ENCODE measurements at regions not wholly inside any gene's neighbourhood (a gene's known extent, or its start where the extent isn't known, plus 50 kb on each side); places are given as distances from the start of the nearest gene placed in this dataset.
"Not testable (repeated sequence)": the region's sequence is repeated elsewhere in the genome, so short reads cannot be mapped to it uniquely, and the experiment has no call there.

DNA sequence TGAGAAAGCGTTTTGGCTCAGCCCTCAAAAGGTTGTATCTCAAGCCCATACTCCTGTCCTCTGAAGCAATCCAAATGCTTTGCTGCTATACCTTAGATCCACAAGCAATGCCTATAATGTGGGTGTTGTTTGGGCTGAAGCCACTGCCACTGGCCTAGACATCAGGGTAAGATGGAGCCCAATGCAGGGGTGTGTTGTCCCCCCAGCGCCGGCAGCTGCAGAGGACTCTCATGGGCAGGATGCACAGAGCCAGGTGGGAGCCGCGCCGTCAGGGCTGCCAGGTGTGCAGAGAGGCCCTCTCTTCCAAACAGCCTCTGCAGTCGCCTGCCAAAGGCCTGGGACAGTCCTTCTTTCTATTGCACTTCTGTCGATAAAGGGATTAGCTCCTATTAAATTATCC lies 205.2 kb upstream of the SHH start:
- Histone ChIP-seq H3K4me1 (ENCODE audit: control insufficient read depth, insufficient read depth, low read length) (no peaks in the 10 kb centered on the region), H3K36me3 (ENCODE audit: control insufficient read depth, insufficient read depth, low read length) (no peaks in the 10 kb centered on the region), H3K9me3 (ENCODE audit: control insufficient read depth, insufficient read depth, low read length) (peaks cover 2% of the 10 kb centered on the region), H3K27ac (ENCODE audit: low read depth, low read length) (no peak overlapping the region), H3K27me3 (ENCODE audit: control insufficient read depth, insufficient read depth, low read length) (no peaks in the 10 kb centered on the region), H3K4me3 (ENCODE audit: low read depth, low read length) (no peak overlapping the region)
- WGBS (ENCODE audit: insufficient coverage) = 90% methylated on average over 5 of the region's 8 CpGs
- no peak for DNase-seq (ENCODE audit: low read depth in 4 of 6, low spot score in 6 of 6)

DNA sequence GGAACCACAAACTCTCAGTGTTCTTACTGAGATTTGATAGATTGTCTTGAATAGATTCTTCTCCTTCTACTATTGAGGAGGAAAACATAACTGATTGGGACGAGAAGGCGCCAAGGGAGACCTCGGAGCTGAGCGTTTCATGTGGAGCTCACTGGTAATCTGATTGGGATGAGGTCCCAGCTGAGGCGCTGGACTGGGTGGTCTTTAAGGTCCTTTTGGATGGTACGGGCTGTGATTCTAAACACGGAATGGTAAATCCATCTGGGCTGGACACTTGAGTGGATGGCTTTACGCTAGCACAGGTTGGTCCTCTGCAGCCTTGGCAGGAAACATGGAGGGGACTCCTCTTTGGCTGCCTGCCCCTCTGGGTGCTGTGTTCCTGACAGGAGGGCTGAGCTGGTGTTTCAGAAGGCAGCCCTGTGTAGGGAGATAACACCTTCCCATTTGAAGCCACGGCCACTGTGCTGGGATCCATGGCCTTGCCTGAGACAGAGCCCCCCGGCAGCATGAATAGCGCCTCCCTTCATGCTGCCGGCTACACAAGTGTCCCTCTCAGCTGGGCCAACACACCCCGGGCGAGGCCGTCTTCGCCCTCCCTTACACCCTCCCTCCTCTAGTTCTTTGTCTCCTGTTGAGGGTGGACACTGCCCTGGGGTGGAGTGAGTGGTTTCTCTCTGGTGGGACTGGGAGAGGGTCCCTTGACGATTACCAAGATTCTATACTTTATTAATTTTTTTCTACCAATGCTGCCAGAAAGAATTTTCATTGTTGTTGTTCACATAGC lies 203.2 kb upstream of the SHH start:
- DNase-seq (ENCODE audit: low read depth in 4 of 6, low spot score in 6 of 6) = no peak
- Histone ChIP-seq H3K27ac (ENCODE audit: low read depth, low read length) (no peak overlapping the region), H3K27me3 (ENCODE audit: control insufficient read depth, insufficient read depth, low read length) (no peaks in the 10 kb centered on the region), H3K9me3 (ENCODE audit: control insufficient read depth, insufficient read depth, low read length) (peaks cover 2% of the 10 kb centered on the region), H3K4me3 (ENCODE audit: low read depth, low read length) (no peak overlapping the region), H3K36me3 (ENCODE audit: control insufficient read depth, insufficient read depth, low read length) (no peaks in the 10 kb centered on the region), H3K4me1 (ENCODE audit: control insufficient read depth, insufficient read depth, low read length) (no peaks in the 10 kb centered on the region)
- WGBS (ENCODE audit: insufficient coverage) = 91% methylated on average over 10 of the region's 17 CpGs

DNA sequence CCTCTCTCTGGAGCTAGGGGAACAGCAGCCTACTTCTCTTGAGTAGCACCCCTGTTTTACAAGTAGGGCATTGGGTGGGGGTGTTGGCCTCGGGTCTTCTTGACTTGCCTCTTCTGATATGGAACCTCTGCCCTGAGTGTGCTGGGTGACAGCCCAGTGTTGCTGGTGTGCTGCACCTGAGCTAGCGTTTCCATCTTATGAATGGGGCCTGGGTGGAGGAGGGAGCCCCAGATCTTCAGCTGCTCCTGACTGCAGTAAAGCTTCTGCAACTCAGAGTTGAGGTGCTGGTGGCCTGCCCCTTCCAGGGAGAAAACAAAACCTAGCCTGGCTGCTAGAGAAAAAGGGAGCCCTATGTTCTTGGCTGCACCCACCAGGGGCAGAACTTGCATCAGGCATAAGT lies 202.5 kb upstream of the SHH start:
- Histone ChIP-seq H3K36me3 (ENCODE audit: control insufficient read depth, insufficient read depth, low read length) (no peaks in the 10 kb centered on the region), H3K4me3 (ENCODE audit: low read depth, low read length) (no peak overlapping the region), H3K9me3 (ENCODE audit: control insufficient read depth, insufficient read depth, low read length) (peaks cover 2% of the 10 kb centered on the region), H3K27ac (ENCODE audit: low read depth, low read length) (no peak overlapping the region), H3K27me3 (ENCODE audit: control insufficient read depth, insufficient read depth, low read length) (no peaks in the 10 kb centered on the region), H3K4me1 (ENCODE audit: control insufficient read depth, insufficient read depth, low read length) (no peaks in the 10 kb centered on the region)
- 97% methylated on average over 2 of the region's 2 CpGs for WGBS (ENCODE audit: insufficient coverage)
- no peak for DNase-seq (ENCODE audit: low read depth in 4 of 6, low spot score in 6 of 6)

DNA sequence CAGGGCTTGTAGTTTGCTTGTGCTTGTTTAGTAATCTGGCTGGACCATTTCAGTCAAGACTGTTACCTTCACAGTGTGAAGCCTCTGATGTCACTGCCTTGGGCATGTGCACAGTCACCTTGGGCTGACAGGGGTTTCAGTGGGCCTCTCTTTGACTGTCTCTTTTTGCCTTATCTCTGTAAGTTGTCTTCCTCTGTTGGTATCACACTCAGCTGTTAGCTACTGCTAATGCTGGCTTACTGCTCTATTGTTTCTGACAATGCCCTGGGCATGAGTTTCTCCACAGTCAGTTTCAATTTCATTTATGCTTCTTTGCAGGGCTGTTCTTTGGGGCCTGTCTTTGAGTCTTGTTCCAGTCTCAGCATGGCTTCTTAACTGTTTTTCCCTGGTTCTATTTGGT lies 201.9 kb upstream of the SHH start:
- no peak overlapping the region for H3K4me3 ChIP-seq (ENCODE audit: low read depth, low read length)
- no peak for DNase-seq (ENCODE audit: low read depth in 4 of 6, low spot score in 6 of 6)
- no peaks in the 10 kb centered on the region for H3K4me1 ChIP-seq (ENCODE audit: control insufficient read depth, insufficient read depth, low read length)
- H3K9me3 ChIP-seq (ENCODE audit: control insufficient read depth, insufficient read depth, low read length) = peaks cover 2% of the 10 kb centered on the region
- H3K27ac ChIP-seq (ENCODE audit: low read depth, low read length) = no peak overlapping the region
- no peaks in the 10 kb centered on the region for H3K36me3 ChIP-seq (ENCODE audit: control insufficient read depth, insufficient read depth, low read length)
- H3K27me3 ChIP-seq (ENCODE audit: control insufficient read depth, insufficient read depth, low read length) = no peaks in the 10 kb centered on the region

DNA sequence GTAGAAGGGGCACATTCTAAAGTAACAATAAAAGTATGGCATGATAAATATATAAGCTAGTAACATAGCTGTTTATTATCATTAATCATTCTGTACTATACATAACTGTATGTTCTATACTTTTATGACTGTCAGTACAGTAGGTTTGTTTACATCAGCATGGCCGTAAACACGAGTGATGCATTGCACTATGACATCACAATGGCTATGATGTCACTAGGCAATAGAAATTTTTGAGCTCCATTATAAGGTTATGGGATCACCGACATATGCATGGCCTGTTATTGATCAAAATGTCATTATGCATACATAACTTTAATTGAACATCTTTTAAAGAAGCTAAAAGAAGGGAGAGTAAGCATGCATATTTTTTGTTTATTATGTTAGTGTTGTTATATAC lies 200.1 kb upstream of the SHH start:
- H3K4me3 ChIP-seq (ENCODE audit: low read depth, low read length) = no peak overlapping the region
- peaks cover 6% of the 10 kb centered on the region for H3K9me3 ChIP-seq (ENCODE audit: control insufficient read depth, insufficient read depth, low read length)
- no peak for DNase-seq (ENCODE audit: low read depth in 4 of 6, low spot score in 6 of 6)
- WGBS (ENCODE audit: insufficient coverage) = no CpG with 5 or more reads among the region's 3 CpGs
- no peaks in the 10 kb centered on the region for H3K4me1 ChIP-seq (ENCODE audit: control insufficient read depth, insufficient read depth, low read length)
- H3K36me3 ChIP-seq (ENCODE audit: control insufficient read depth, insufficient read depth, low read length) = no peaks in the 10 kb centered on the region
- H3K27me3 ChIP-seq (ENCODE audit: control insufficient read depth, insufficient read depth, low read length) = no peaks in the 10 kb centered on the region
- no peak overlapping the region for H3K27ac ChIP-seq (ENCODE audit: low read depth, low read length)

DNA sequence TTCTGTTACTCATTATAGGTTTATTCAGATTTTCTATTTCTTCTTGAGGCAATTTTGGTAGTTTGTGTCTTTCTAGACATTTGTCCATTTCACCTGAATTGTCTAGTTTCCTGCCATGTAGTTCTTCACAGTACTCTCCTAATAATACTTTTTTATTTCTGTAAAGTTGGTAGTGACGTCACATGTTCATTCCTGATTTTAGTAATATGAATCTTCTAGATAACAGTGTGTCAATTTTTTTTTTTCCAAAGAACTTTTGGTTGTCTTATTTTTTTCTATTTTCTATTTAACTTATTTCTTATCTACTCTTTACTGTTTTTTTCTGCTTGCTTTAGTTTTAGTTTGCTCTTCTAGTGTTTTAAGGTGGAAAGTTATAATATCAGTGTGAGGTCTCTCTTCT lies 197.3 kb upstream of the SHH start:
- Histone ChIP-seq H3K27me3 (ENCODE audit: control insufficient read depth, insufficient read depth, low read length) (no peaks in the 10 kb centered on the region), H3K9me3 (ENCODE audit: control insufficient read depth, insufficient read depth, low read length) (peaks cover 6% of the 10 kb centered on the region), H3K36me3 (ENCODE audit: control insufficient read depth, insufficient read depth, low read length) (no peaks in the 10 kb centered on the region), H3K27ac (ENCODE audit: low read depth, low read length) (no peak overlapping the region), H3K4me3 (ENCODE audit: low read depth, low read length) (no peak overlapping the region), H3K4me1 (ENCODE audit: control insufficient read depth, insufficient read depth, low read length) (peaks cover 6% of the 10 kb centered on the region)
- DNase-seq (ENCODE audit: low read depth in 4 of 6, low spot score in 6 of 6) = no peak
- no CpG with 5 or more reads among the region's 1 CpG for WGBS (ENCODE audit: insufficient coverage)

DNA sequence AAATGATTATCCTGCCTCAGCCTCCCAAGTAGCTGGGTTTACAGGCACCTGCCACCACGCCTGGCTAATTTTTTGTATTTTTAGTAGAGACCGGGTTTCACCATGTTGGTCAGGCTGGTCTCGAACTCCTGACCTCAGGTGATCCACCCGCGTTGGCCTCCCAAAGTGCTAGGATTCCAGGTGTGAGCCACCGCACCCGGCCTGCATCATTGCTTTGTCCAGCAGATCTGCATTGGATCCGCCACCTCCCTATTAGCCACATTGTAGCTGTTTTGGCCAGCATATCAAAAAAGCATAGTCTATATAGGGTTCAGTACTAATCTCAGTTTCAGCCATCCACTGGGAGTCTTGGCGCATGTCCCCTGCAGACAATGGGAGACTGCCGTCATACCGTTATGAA lies 194.6 kb upstream of the SHH start:
- not testable (repeated sequence) for H3K4me1 ChIP-seq (ENCODE audit: control insufficient read depth, insufficient read depth, low read length); H3K4me3 ChIP-seq (ENCODE audit: low read depth, low read length); DNase-seq (ENCODE audit: low read depth in 4 of 6, low spot score in 6 of 6); H3K27ac ChIP-seq (ENCODE audit: low read depth, low read length); H3K36me3 ChIP-seq (ENCODE audit: control insufficient read depth, insufficient read depth, low read length); H3K27me3 ChIP-seq (ENCODE audit: control insufficient read depth, insufficient read depth, low read length); H3K9me3 ChIP-seq (ENCODE audit: control insufficient read depth, insufficient read depth, low read length)
- 98% methylated on average over 11 of the region's 11 CpGs for WGBS (ENCODE audit: insufficient coverage)

DNA sequence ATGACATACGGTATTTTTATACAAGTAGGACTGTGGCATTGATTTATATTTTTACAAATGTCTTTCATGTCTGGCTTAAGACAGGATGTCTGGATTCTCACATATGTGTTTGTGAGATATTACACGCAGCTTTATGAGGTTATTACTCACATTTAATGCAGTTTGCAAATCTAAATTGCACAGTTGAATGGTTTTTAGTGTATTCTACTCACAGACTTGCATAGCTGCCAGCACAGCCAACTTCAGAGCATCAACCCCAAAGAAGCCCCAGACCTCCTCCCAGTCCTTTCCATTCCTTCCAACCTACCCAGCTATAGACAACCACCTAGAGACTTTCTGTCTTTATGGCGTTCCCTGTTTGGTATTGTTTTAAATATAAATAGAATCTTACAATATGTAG lies 193.8 kb upstream of the SHH start:
- peak in 1 of 6 donors; percentile 71 for DNase-seq (ENCODE audit: low read depth in 4 of 6, low spot score in 6 of 6)
- H3K27me3 ChIP-seq (ENCODE audit: control insufficient read depth, insufficient read depth, low read length) = no peaks in the 10 kb centered on the region
- WGBS (ENCODE audit: insufficient coverage) = no CpG with 5 or more reads among the region's 3 CpGs
- peaks cover 4% of the 10 kb centered on the region for H3K9me3 ChIP-seq (ENCODE audit: control insufficient read depth, insufficient read depth, low read length)
- peaks cover 10% of the 10 kb centered on the region for H3K4me1 ChIP-seq (ENCODE audit: control insufficient read depth, insufficient read depth, low read length)
- H3K27ac ChIP-seq (ENCODE audit: low read depth, low read length) = no peak overlapping the region
- H3K4me3 ChIP-seq (ENCODE audit: low read depth, low read length) = no peak overlapping the region
- H3K36me3 ChIP-seq (ENCODE audit: control insufficient read depth, insufficient read depth, low read length) = no peaks in the 10 kb centered on the region

DNA sequence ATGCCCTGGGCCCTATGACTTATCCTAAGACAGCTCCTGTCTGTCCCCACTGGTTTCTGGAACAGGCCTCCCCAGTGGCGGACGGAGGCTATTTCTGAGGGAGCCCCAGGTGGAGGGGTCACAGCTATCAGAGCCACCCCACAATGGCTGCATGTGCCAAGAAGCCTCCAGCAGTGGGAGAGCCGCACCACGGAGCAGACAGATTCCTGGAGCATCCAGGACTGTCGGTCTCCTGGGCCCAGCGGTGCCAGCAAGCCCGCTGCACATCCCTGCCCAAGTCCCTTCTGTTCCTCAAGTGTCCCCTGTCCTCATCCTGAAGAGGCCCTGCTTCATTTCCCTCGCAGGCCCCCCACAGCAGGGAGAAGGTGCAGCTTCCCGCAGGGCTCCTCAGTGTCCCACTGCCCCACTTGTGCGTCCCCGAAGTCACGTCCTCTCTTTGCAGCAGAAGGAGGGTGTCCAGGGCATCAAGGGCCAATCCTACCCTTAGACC lies 193.0 kb upstream of the SHH start:
- Histone ChIP-seq H3K4me1 (ENCODE audit: control insufficient read depth, insufficient read depth, low read length) (peaks cover 10% of the 10 kb centered on the region), H3K27me3 (ENCODE audit: control insufficient read depth, insufficient read depth, low read length) (no peaks in the 10 kb centered on the region), H3K27ac (ENCODE audit: low read depth, low read length) (no peak overlapping the region), H3K4me3 (ENCODE audit: low read depth, low read length) (no peak overlapping the region), H3K36me3 (ENCODE audit: control insufficient read depth, insufficient read depth, low read length) (no peaks in the 10 kb centered on the region), H3K9me3 (ENCODE audit: control insufficient read depth, insufficient read depth, low read length) (peaks cover 4% of the 10 kb centered on the region)
- DNase-seq (ENCODE audit: low read depth in 4 of 6, low spot score in 6 of 6) = no peak
- WGBS (ENCODE audit: insufficient coverage) = 79% methylated on average over 12 of the region's 12 CpGs

All from spinal cord (tissue), 9 donors.